DND-41 (cell line): ENCODE measurements at regions not wholly inside any gene's neighbourhood (a gene's known extent, or its start where the extent isn't known, plus 50 kb on each side); places are given as distances from the start of the nearest gene placed in this dataset.

Source experiments
- ATAC-seq: fragments of 200-7000 bp; cut with Tn5 transposase; 3 replicates; pipeline ENCODE4 v1.9.1; 2021; ENCODE audit warnings: low read depth; ENCODE audit not compliant: insufficient read depth
- DNase-seq: peaks from one replicate; pipeline ENCODE4 v3.0.0-alpha.2; 2020
- H2AFZ ChIP-seq: 2 replicates; pipeline ENCODE4 v1.6.0; 2012; ENCODE audit warnings: low read depth, low read length
- H3K27ac ChIP-seq: 2 replicates; pipeline ENCODE4 v1.5.1; 2012; ENCODE audit warnings: low read length, inconsistent platforms
- H3K27me3 ChIP-seq: fragments of 200-600 bp; sonication (generic); 2 replicates; pipeline ENCODE4 v1.6.0; 2012; ENCODE audit warnings: low read length, mild to moderate bottlenecking, inconsistent platforms; ENCODE audit not compliant: insufficient read depth, poor library complexity
- H3K36me3 ChIP-seq: 2 replicates; pipeline ENCODE4 v1.5.1; 2012; ENCODE audit warnings: low read length, inconsistent platforms; ENCODE audit not compliant: insufficient read depth
- H3K4me1 ChIP-seq: 2 replicates; pipeline ENCODE4 v1.5.1; 2012; ENCODE audit warnings: mild to moderate bottlenecking, low read length; ENCODE audit not compliant: insufficient read depth
- H3K4me2 ChIP-seq: 2 replicates; pipeline ENCODE4 v1.6.0; 2012; ENCODE audit warnings: mild to moderate bottlenecking, moderate library complexity, low read length, inconsistent platforms; ENCODE audit not compliant: insufficient read depth
- H3K4me3 ChIP-seq, 2 experiments: fragments of 200-600 bp in 1 of 2; shearing (Covaris generic) in 1 of 2; 2 replicates each; pipeline ENCODE4 v1.5.1; 2012 to 2016; ENCODE audit warnings: inconsistent platforms in 2 of 2, low read length in 2 of 2, mild to moderate bottlenecking in 2 of 2, low read depth in 1 of 2, moderate library complexity in 1 of 2
- H3K79me2 ChIP-seq: 2 replicates; pipeline ENCODE4 v1.6.0; 2012; ENCODE audit warnings: low read length, inconsistent platforms; ENCODE audit not compliant: insufficient read depth
- H3K9ac ChIP-seq: 2 replicates; pipeline ENCODE4 v1.6.0; 2012; ENCODE audit warnings: low read depth, mild to moderate bottlenecking, inconsistent platforms, low read length, moderate library complexity
- H3K9me3 ChIP-seq: 2 replicates; pipeline ENCODE4 v1.5.1; 2012; ENCODE audit warnings: low read length, moderate library complexity, mild to moderate bottlenecking, inconsistent platforms; ENCODE audit not compliant: insufficient read depth, severe bottlenecking
- H4K20me1 ChIP-seq: 2 replicates; pipeline ENCODE4 v1.6.0; 2012; ENCODE audit warnings: low read length; ENCODE audit not compliant: insufficient read depth
- CTCF ChIP-seq: IDR thresholded peaks from 2 replicates; pipeline ENCODE4 v1.5.1; 2012; ENCODE audit warnings: borderline replicate concordance, low read length, moderate library complexity, mild to moderate bottlenecking; ENCODE audit not compliant: poor library complexity, severe bottlenecking; ENCODE audit errors: extremely low read depth
- EZH2 ChIP-seq: IDR thresholded peaks from 3 replicates; pipeline ENCODE4 v1.6.1; 2012; ENCODE audit warnings: borderline replicate concordance, low read depth, mild to moderate bottlenecking, moderate library complexity, low read length, inconsistent platforms; ENCODE audit not compliant: severe bottlenecking

GRCh38 chr16:74140557-74140956, 156.1 kb upstream of the PSMD7 start:
- TF ChIP-seq EZH2 (no peak), CTCF (no peak)
- no peak overlapping the region for H3K9ac ChIP-seq
- H3K79me2 ChIP-seq = no peaks in the 10 kb centered on the region
- no peak for DNase-seq
- no peaks in the 10 kb centered on the region for H4K20me1 ChIP-seq
- ATAC-seq = no peak
- no peak overlapping the region for H2AFZ ChIP-seq
- no peaks in the 10 kb centered on the region for H3K36me3 ChIP-seq
- H3K4me3 ChIP-seq = no peak overlapping the region
- no peaks in the 10 kb centered on the region for H3K27me3 ChIP-seq
- no peak overlapping the region for H3K27ac ChIP-seq
- peaks cover 2% of the 10 kb centered on the region for H3K9me3 ChIP-seq
- no peak overlapping the region for H3K4me2 ChIP-seq
- peaks cover 7% of the 10 kb centered on the region; the same call in 1 of the 2 replicates for H3K4me1 ChIP-seq

GRCh38 chr16:74123826-74124225, 172.8 kb upstream of the PSMD7 start:
- H3K4me3 ChIP-seq = no peak overlapping the region
- H3K4me2 ChIP-seq = no peak overlapping the region
- H3K4me1 ChIP-seq = no peaks in the 10 kb centered on the region
- no peak overlapping the region for H3K9ac ChIP-seq
- H2AFZ ChIP-seq = no peak overlapping the region
- H3K27me3 ChIP-seq = no peaks in the 10 kb centered on the region
- H3K79me2 ChIP-seq = no peaks in the 10 kb centered on the region
- no peak overlapping the region for H3K27ac ChIP-seq
- H3K36me3 ChIP-seq = no peaks in the 10 kb centered on the region
- DNase-seq = no peak
- TF ChIP-seq CTCF (no peak), EZH2 (no peak)
- no peaks in the 10 kb centered on the region for H4K20me1 ChIP-seq
- peaks cover 18% of the 10 kb centered on the region for H3K9me3 ChIP-seq
- ATAC-seq = no peak

GRCh38 chr16:74123195-74123594, 173.4 kb upstream of the PSMD7 start:
- no peaks in the 10 kb centered on the region for H3K36me3 ChIP-seq
- no peak overlapping the region for H2AFZ ChIP-seq
- H3K4me3 ChIP-seq = no peak overlapping the region
- no peaks in the 10 kb centered on the region for H3K4me1 ChIP-seq
- no peaks in the 10 kb centered on the region for H3K79me2 ChIP-seq
- peaks cover 17% of the 10 kb centered on the region for H3K9me3 ChIP-seq
- no peak overlapping the region for H3K27ac ChIP-seq
- H3K9ac ChIP-seq = no peak overlapping the region
- no peaks in the 10 kb centered on the region for H4K20me1 ChIP-seq
- no peaks in the 10 kb centered on the region for H3K27me3 ChIP-seq
- no peak for DNase-seq
- no peak for TF ChIP-seq CTCF
- TF ChIP-seq EZH2 = no peak
- H3K4me2 ChIP-seq = no peak overlapping the region
- ATAC-seq = no peak

- Histone ChIP-seq H3K79me2 (no peaks in the 10 kb centered on the region), H4K20me1 (no peaks in the 10 kb centered on the region), H3K27ac (no peak overlapping the region), H3K4me3 (no peak overlapping the region), H3K9me3 (no peaks in the 10 kb centered on the region), H3K4me1 (no peaks in the 10 kb centered on the region), H3K36me3 (no peaks in the 10 kb centered on the region), H3K27me3 (no peaks in the 10 kb centered on the region), H3K9ac (no peak overlapping the region), H2AFZ (no peak overlapping the region), H3K4me2 (no peak overlapping the region)
- ATAC-seq (no peak), DNase-seq (no peak)
- TF ChIP-seq CTCF (no peak), EZH2 (no peak)
These were observed 178.8 kb upstream of the PSMD7 start for GRCh38 chr16:74117798-74118197.
